H54 (cell line): ENCODE measurements at regions not wholly inside any gene's neighbourhood (a gene's known extent, or its start where the extent isn't known, plus 50 kb on each side); places are given as distances from the start of the nearest gene placed in this dataset.
"Not testable (repeated sequence)": the region's sequence is repeated elsewhere in the genome, so short reads cannot be mapped to it uniquely, and the experiment has no call there.

ENCODE experiments used
- DNase-seq: peaks from one replicate; pipeline ENCODE4 v3.0.0; 2011; ENCODE audit warnings: low spot score, mixed read lengths; ENCODE audit not compliant: insufficient read length
- FAIRE-seq: peaks from 3 replicates; lab custom pipeline; 2011; peaks lifted over from hg19 to GRCh38; lab: Jason Lieb, UNC
- POLR2A ChIP-seq: IDR thresholded peaks from 2 replicates; pipeline ENCODE4 v1.6.1; 2011; ENCODE audit warnings: low read depth, mild to moderate bottlenecking, low read length

- no peak for DNase-seq
- no peak for FAIRE-seq
- TF ChIP-seq POLR2A: no peak
Observed at GRCh38 chr11:33438301-33438700, 181.1 kb downstream of the HIPK3 start.

GRCh38 chr11:33437529-33437928 lies 180.3 kb downstream of the HIPK3 start:
- DNase-seq (no peak), FAIRE-seq (no peak)
- no peak for TF ChIP-seq POLR2A

- no peak for TF ChIP-seq POLR2A
- DNase-seq (no peak), FAIRE-seq (no peak)
Observed at GRCh38 chr11:33435216-33435615, 178.0 kb downstream of the HIPK3 start.

GRCh38 chr11:33434294-33434693 lies 177.1 kb downstream of the HIPK3 start:
- TF ChIP-seq POLR2A: no peak
- FAIRE-seq: no peak
- no peak for DNase-seq

GRCh38 chr11:33428435-33428834 lies 171.3 kb downstream of the HIPK3 start:
- not testable (repeated sequence) for FAIRE-seq

GRCh38 chr11:33420959-33421566 lies 163.9 kb downstream of the HIPK3 start:
- DNase-seq (no peak), FAIRE-seq (no peak)
- TF ChIP-seq POLR2A: no peak

More at GRCh38 chr11:33428435-33428834, 171.3 kb downstream of the HIPK3 start:
- not testable (repeated sequence) for DNase-seq

GRCh38 chr11:33419924-33420323 lies 162.7 kb downstream of the HIPK3 start:
- no peak for TF ChIP-seq POLR2A
- FAIRE-seq (no peak), DNase-seq (no peak)

GRCh38 chr11:33417121-33417520 lies 159.9 kb downstream of the HIPK3 start:
- FAIRE-seq: no peak
- no peak for TF ChIP-seq POLR2A
- DNase-seq: no peak

- DNase-seq: no peak
- FAIRE-seq: no peak
- no peak for TF ChIP-seq POLR2A
Observed at GRCh38 chr11:33413301-33413700, 156.1 kb downstream of the HIPK3 start.

- no peak for FAIRE-seq
- no peak for DNase-seq
- TF ChIP-seq POLR2A: no peak
Observed at GRCh38 chr11:33412241-33412640, 155.1 kb downstream of the HIPK3 start.

- DNase-seq (no peak), FAIRE-seq (no peak)
- no peak for TF ChIP-seq POLR2A
Observed at GRCh38 chr11:33411751-33412150, 154.6 kb downstream of the HIPK3 start.

- FAIRE-seq (no peak), DNase-seq (no peak)
- TF ChIP-seq POLR2A: no peak
Observed at GRCh38 chr11:33410086-33410765, 153.0 kb downstream of the HIPK3 start.
